Kidney tubule cell (primary cell): ENCODE measurements at regions not wholly inside any gene's neighbourhood (a gene's known extent, or its start where the extent isn't known, plus 50 kb on each side); places are given as distances from the start of the nearest gene placed in this dataset.
"Not testable (repeated sequence)": the region's sequence is repeated elsewhere in the genome, so short reads cannot be mapped to it uniquely, and the experiment has no call there.

ENCODE experiments used
- DNase-seq: peaks from one replicate; pipeline ENCODE4 v3.0.0-alpha.2; 2018; ENCODE audit warnings: low spot score

GRCh38 chr16:16938009-16938408 lies 532.8 kb downstream of the XYLT1 start:
- DNase-seq, result no peak

GRCh38 chr16:16938980-16939379 lies 531.8 kb downstream of the XYLT1 start:
- no peak for DNase-seq

GRCh38 chr16:16940351-16940750 lies 530.4 kb downstream of the XYLT1 start:
- no peak for DNase-seq

GRCh38 chr16:16942849-16943248 lies 527.9 kb downstream of the XYLT1 start:
- not testable (repeated sequence) for DNase-seq

GRCh38 chr16:16945207-16945606 lies 525.6 kb downstream of the XYLT1 start:
- DNase-seq, result no peak

GRCh38 chr16:16956376-16956775 lies 514.4 kb downstream of the XYLT1 start:
- DNase-seq, result no peak

GRCh38 chr16:16960785-16961184 lies 510.0 kb downstream of the XYLT1 start:
- DNase-seq, result no peak

- no peak for DNase-seq
Measured at GRCh38 chr16:16966439-16966838, 504.3 kb downstream of the XYLT1 start.

GRCh38 chr16:16971042-16971441 lies 499.7 kb downstream of the XYLT1 start:
- no peak for DNase-seq

- DNase-seq, result no peak
Measured at GRCh38 chr16:16972831-16973230, 497.9 kb downstream of the XYLT1 start.

- DNase-seq, result no peak
Measured at GRCh38 chr16:16973707-16974591, 496.8 kb downstream of the XYLT1 start.

- no peak for DNase-seq
Measured at GRCh38 chr16:16982614-16983013, 488.1 kb downstream of the XYLT1 start.

- DNase-seq, result no peak
Measured at GRCh38 chr16:16983582-16983981, 487.2 kb downstream of the XYLT1 start.

GRCh38 chr16:16984091-16984490 lies 486.7 kb downstream of the XYLT1 start:
- DNase-seq, result not testable (repeated sequence)

- DNase-seq, result no peak
Measured at GRCh38 chr16:16985707-16986106, 485.1 kb downstream of the XYLT1 start.

- no peak for DNase-seq
Measured at GRCh38 chr16:16988963-16989362, 481.8 kb downstream of the XYLT1 start.

- no peak for DNase-seq
Measured at GRCh38 chr16:16989368-16989767, 481.4 kb downstream of the XYLT1 start.

GRCh38 chr16:16991711-16992110 lies 479.0 kb downstream of the XYLT1 start:
- no peak for DNase-seq

- no peak for DNase-seq
Measured at GRCh38 chr16:16992975-16993765, 477.6 kb downstream of the XYLT1 start.

- no peak for DNase-seq
Measured at GRCh38 chr16:16994831-16995230, 475.9 kb downstream of the XYLT1 start.

- DNase-seq, result no peak
Measured at GRCh38 chr16:16996827-16997226, 473.9 kb downstream of the XYLT1 start.

GRCh38 chr16:16997349-16997748 lies 473.4 kb downstream of the XYLT1 start:
- no peak for DNase-seq

- no peak for DNase-seq
Measured at GRCh38 chr16:17001471-17001870, 469.3 kb downstream of the XYLT1 start.
